Ishikawa (cell line): ENCODE measurements at regions not wholly inside any gene's neighbourhood (a gene's known extent, or its start where the extent isn't known, plus 50 kb on each side); places are given as distances from the start of the nearest gene placed in this dataset.

Source experiments
- EP300 ChIP-seq: IDR thresholded peaks from 2 replicates; pipeline ENCODE4 v1.6.1; 2012; ENCODE audit warnings: borderline replicate concordance
- REST ChIP-seq: IDR thresholded peaks from 2 replicates; pipeline ENCODE4 v1.6.1; 2012; ENCODE audit warnings: low read depth, mild to moderate bottlenecking

GRCh38 chr5:68151812-68152211 lies 63.7 kb upstream of the PIK3R1 start:
- TF ChIP-seq REST (no peak), EP300 (no peak)
